HG02763 (cell line): ENCODE measurements at regions not wholly inside any gene's neighbourhood (a gene's known extent, or its start where the extent isn't known, plus 50 kb on each side); places are given as distances from the start of the nearest gene placed in this dataset.

ENCODE experiments used
- ATAC-seq: cut with Tn5 transposase; IDR thresholded peaks from one replicate; pipeline ENCODE4 v1.9.1; 2021; ENCODE audit warnings: mild to moderate bottlenecking, moderate library complexity; ENCODE audit not compliant: unreplicated experiment

- ATAC-seq, result peak; percentile 82
Observed at GRCh38 chr3:154018100-154018696, 103.0 kb upstream of the ARHGEF26 start.

DNA sequence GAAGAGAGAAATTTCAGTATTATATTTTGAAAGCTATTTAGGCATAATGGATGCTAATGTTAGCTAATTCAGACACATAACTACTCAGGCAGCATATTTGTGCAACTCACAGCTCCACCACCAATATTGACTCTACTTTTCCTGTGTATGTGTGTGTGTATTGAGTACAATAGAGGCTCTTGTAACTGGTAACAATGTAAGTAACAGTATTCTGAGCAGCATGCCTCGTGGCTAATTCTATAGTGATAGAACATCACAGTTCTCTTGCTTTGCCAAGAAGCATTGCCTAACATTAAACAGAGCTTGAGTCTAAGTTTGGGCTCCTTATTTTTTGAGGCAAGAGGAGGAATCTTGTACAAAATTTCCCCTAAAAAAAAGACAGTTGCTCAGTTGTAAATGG lies 98.6 kb upstream of the ARHGEF26 start:
- ATAC-seq, result no peak

DNA sequence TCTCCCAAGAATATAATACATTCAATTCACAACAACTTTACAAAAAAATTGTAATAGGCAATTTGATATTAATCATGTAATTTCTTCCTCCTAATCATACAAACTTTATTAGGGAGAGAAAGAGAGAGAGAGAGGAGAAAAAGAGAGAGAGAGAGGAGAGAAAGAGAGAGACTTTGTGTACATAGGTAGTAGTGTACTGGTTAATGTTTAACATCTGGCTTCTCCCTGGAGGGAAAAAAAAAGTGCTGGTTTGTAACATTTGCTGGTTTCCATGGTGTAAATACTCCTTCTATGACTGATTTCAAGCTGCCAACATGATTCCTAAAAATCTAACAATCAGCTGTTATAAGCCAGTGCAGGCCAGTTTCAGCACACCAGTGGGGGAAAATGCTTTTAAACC lies 98.0 kb upstream of the ARHGEF26 start:
- ATAC-seq, result no peak

DNA sequence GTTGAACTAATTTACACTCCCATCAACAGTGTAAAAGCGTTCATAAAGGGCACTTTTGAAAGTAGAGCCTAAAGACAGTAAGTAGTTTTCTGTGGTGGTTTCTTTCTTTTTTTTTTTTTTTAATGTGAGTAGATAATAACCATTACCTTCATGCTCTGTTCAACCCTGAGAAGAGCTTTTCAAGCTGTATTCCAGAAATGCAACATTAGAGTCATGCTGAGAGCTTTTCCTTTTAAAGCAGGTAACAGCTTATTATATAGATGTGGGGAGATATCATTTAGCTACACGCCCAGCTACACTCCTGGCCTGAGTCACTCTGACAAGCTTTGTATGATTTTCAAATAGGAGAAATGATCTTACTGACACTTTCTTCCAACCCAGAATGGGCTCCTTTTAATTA lies 96.2 kb upstream of the ARHGEF26 start:
- no peak for ATAC-seq

DNA sequence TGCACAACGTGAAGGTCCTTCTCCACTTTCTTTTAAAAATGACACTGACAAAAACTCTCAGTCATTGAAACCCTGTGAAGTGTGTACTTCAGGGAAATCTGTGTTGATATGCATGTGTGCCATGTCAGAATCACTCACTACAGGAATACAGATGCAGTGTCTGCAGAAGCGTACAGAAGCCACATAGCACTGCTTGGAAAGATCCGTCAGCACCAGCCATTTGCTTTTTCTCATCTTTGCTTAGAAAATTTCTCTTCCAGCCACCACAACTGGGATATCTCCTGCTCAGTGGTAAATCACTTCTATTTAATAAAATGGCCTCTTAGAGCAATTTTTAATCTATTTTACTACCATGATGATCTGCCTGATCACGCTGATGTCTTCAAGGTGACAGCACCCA lies 91.3 kb upstream of the ARHGEF26 start:
- no peak for ATAC-seq

DNA sequence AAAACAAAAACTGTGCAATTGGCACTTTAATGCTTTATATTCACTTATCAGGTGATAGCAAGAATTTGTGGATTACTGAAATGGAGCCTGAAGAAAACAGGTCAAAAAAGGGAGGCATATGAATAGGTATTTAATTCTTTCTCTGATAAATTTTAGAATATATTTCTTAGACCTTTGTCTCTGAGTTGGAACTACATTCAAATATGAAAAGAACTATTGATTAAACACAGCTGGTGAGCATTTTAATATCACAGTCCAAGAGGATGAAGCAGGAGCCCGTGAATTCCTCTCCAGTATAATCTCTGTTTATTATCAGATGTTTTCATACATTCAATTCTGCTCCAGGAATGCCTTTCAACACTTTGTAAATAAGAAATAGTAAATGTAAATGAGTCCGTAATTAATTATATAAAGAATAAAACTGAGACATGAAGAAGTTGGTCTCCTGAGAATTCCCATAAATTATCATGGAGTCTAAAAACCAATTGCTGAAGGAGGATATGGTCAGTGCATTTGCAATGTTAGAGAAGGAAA lies 86.3 kb upstream of the ARHGEF26 start:
- no peak for ATAC-seq

DNA sequence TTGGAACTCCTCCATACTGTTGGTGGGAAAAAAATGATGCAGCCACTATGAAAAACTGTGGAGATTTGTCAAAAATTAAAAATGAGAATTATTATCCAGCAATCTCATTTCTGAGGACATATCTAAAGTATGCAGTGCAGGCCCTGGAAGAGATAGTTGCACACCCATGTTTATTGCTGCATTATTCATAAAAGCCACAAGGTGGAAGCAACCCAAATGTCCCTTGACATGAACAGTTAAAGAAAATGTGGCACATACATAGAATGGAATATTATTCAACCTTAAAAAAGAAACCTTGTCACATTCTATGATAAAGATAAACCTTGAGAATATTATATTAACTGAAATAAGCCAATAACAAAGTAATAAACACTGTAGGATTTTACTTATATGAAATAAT lies 80.9 kb upstream of the ARHGEF26 start:
- ATAC-seq, result no peak

DNA sequence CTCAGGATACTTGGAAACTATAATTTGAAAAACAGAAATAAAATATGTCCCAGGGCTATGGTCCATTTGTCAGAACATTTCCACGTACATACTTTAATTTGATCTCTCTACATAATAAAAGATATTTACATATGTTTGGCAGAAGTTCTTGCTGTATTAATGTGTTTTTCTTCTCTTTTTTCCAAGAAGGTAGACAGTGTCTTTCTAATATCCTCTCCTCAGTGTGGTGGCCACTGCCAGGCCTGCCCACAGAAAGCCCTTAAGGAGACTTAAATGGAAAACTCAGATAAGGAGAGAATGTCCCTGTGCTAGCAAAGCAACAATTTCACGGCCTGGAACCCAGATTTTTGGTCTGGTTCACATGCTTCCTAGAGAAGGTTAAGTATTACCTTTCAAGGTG lies 76.5 kb upstream of the ARHGEF26 start:
- no peak for ATAC-seq

- no peak for ATAC-seq
Observed at GRCh38 chr3:154050216-154050615, 71.0 kb upstream of the ARHGEF26 start.

GRCh38 chr3:154050766-154051165 lies 70.4 kb upstream of the ARHGEF26 start:
- no peak for ATAC-seq

DNA sequence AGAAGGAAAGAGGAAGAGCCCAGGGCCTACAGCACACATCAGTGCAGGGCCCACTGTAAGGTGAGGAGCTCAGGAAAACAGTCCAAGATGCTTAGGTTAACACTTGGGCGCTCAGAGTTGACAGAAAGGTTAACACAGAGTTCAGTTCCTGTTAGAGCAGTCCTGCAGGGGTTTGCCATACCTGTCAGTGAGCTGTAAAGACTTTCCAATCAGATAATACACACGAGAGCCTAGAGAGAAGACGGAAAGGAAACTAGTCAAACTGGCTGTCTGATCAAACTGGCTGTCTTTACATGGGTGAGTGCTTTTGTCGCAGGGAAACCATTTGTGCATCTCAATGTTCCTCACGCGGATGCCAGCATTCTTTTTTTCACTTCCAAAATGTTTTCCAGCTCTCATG lies 61.4 kb upstream of the ARHGEF26 start:
- ATAC-seq, result no peak

- ATAC-seq, result no peak
Observed at GRCh38 chr3:154060238-154061000, 60.8 kb upstream of the ARHGEF26 start.

- ATAC-seq, result no peak
Observed at GRCh38 chr3:154061001-154061370, 60.2 kb upstream of the ARHGEF26 start.

- no peak for ATAC-seq
Observed at GRCh38 chr3:154062513-154062912, 58.7 kb upstream of the ARHGEF26 start.

- ATAC-seq, result no peak
Observed at GRCh38 chr3:154071146-154071545, 50.0 kb upstream of the ARHGEF26 start.
